HG02840 (cell line): ENCODE measurements at regions not wholly inside any gene's neighbourhood (a gene's known extent, or its start where the extent isn't known, plus 50 kb on each side); places are given as distances from the start of the nearest gene placed in this dataset.
"Not testable (repeated sequence)": the region's sequence is repeated elsewhere in the genome, so short reads cannot be mapped to it uniquely, and the experiment has no call there.

Experiments used
- ATAC-seq: cut with Tn5 transposase; IDR thresholded peaks from one replicate; pipeline ENCODE4 v1.9.1; 2021; ENCODE audit warnings: mild to moderate bottlenecking, moderate library complexity, moderate number of reproducible peaks; ENCODE audit not compliant: unreplicated experiment, low FRiP score

- no peak for ATAC-seq
These were observed 132.4 kb upstream of the LPP start for GRCh38 chr3:188021502-188022040.

- ATAC-seq: not testable (repeated sequence)
These were observed 131.1 kb upstream of the LPP start for GRCh38 chr3:188022902-188023301.

DNA sequence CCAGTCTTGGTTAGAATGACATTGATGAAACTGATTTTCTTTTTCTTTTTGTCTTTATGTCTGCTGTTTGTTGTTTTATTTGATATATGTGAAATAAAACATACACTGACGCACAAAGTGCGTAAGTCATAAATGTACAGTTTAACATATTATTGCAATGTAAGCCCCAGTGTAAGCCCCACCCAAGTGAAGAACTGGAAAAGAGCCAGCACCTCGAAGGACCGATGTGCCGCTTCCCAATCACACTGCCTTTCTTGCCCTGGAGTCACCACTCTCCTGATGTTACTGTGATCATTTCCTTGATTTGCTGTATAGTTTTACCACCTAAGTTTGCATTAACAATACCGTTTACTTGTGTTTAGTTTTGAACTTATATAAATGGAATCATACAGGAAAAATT lies 128.4 kb upstream of the LPP start:
- ATAC-seq: no peak

- ATAC-seq: no peak
These were observed 127.6 kb upstream of the LPP start for GRCh38 chr3:188026191-188026968.

DNA sequence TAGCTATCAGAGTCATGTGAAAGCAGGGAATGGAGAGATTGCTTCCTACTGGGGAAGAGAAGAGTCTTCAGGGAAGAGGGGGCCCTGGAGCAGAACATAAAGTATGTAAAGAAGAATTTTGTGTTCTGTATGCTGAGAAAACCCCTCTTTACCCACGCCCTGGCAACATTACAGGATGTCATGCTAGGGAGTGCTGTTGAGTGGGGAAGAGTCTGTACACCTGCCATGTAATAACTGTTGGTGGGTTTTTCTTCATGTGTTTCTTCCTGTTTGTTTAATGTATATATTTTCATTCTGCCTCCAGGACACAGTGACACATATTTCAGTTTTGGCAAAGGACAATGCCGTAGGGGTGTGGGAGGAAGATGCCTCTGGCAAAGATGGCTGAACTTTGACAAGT lies 122.8 kb upstream of the LPP start:
- no peak for ATAC-seq

DNA sequence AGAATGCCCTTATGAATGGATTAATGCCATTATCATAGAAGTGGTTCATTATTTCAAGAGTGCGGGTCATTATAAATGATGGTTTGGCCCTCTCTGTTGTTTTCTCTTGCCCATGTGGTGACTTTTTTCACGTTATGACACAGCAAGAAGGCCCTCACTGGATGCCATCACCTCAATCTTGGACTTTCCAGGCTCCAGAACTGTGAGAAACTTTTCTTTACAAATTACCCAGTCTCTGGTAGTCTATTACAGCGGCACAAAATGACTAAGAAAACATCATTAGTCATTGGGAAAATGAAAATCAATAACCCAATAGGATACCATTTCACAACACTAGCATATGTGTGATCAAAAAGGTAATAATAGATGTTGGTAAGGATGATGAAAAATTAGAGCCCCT lies 119.0 kb upstream of the LPP start:
- no peak for ATAC-seq

- ATAC-seq: no peak
These were observed 117.4 kb upstream of the LPP start for GRCh38 chr3:188036375-188037194.

DNA sequence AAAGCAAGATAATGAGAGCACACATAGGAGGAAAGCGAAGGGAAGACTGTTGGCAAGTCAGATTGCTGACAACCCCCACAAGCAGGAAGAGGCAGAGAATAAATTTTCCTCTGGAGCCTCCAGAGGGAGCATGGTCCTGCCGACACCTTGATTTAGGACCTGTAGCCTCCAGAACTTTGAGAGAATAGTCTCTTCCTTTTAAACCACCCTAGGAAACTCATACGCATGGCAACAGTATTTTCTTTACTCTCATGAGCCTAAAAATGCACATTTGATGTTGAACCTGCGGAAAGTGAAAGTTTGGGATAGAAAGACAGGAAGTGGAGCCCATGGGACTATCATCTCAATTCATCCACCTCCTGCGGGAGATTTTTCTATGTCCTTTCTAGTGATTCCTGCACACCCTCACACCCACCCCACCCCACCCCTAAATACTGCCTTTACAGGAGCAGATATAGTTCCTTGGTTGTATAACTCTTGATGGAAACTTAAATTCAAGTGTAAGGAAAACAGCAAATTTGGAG lies 116.7 kb upstream of the LPP start:
- ATAC-seq: no peak

- ATAC-seq: no peak
These were observed 115.9 kb upstream of the LPP start for GRCh38 chr3:188037965-188038581.

GRCh38 chr3:188041193-188041592 lies 112.8 kb upstream of the LPP start:
- no peak for ATAC-seq

DNA sequence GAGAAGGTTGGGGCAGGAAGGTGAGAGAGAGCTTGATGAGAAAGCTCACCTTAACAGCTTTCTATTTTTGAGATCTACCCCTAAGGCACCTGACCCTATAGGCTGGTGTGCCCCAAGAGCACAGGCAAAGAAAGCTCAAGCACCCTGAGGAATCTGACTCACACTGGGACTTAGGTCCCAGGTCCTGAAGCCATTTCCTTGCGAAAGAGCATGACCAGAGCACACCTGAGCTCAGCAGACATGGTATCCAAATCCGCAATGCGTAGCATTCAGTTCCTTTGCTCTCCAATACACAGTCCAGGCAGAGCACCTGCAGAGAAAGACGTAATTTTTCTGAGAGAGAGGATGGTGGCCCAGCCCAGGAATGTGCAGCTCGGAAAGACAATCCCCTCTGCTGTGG lies 112.1 kb upstream of the LPP start:
- no peak for ATAC-seq

DNA sequence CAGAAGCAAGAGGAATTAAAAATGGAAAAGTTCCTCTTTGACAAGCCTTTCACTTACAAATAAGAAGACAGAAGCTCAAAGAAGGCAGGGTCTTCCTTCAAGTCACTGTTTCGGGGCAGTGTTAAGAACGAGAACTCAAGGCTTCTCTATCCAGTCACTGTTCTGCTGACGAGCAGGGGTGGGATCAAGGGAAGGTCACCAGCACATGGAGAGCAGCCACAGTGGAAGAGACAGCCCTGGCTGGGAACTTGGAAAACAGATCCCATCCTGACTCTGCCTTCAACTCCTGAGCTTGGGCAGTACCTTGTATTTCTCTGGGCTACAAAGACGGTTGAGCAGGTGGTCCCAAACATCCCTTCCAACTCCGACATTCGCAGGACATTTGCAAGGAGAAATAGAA lies 111.5 kb upstream of the LPP start:
- no peak for ATAC-seq

- ATAC-seq: no peak
These were observed 110.1 kb upstream of the LPP start for GRCh38 chr3:188043891-188044290.

- ATAC-seq: no peak
These were observed 107.3 kb upstream of the LPP start for GRCh38 chr3:188046561-188047211.

- ATAC-seq: no peak
These were observed 106.4 kb upstream of the LPP start for GRCh38 chr3:188047536-188047935.

- ATAC-seq: no peak
These were observed 104.1 kb upstream of the LPP start for GRCh38 chr3:188049606-188050530.

DNA sequence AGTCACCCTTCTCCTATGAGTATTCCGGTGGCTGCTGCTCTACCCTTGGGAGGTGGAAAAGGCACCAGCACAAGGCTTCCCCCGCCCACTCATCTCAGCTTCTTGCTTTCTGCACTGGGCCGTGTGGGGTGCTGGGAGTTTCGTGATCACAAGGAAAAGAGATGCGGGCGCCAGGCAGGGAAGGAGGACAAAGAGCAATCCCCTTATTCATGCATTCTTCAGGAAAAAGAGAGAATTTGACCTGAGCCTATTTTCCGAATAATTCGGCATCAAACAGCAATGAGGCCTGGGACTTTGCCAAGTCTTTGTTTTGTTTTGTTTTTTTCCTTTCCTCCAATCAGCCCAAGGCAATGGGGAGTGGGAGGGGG lies 102.2 kb upstream of the LPP start:
- ATAC-seq: no peak

GRCh38 chr3:188052169-188053035 lies 101.6 kb upstream of the LPP start:
- ATAC-seq: no peak

GRCh38 chr3:188053036-188053340 lies 101.0 kb upstream of the LPP start:
- ATAC-seq: no peak
